Suprapubic skin (tissue), 4 donors: ENCODE measurements at regions not wholly inside any gene's neighbourhood (a gene's known extent, or its start where the extent isn't known, plus 50 kb on each side); places are given as distances from the start of the nearest gene placed in this dataset.

Source experiments
- CTCF ChIP-seq, 2 donors: fragments of 200-600 bp in 1 of 2; fragments of 450-650 bp in 1 of 2; sonication (generic) in 1 of 2; IDR thresholded peaks; one replicate each; pipeline ENCODE4 v1.5.1; 2016 to 2019; ENCODE audit warnings: antibody characterized with exemption in 2 of 2, mild to moderate bottlenecking in 1 of 2, moderate library complexity in 1 of 2
- EP300 ChIP-seq: sonication (generic); formaldehyde crosslinking; IDR thresholded peaks from one replicate; pipeline ENCODE4 v1.6.1; 2017; ENCODE audit warnings: antibody characterized with exemption
- POLR2A ChIP-seq, 2 donors: fragments of 450-650 bp; IDR thresholded peaks; one replicate each; pipeline ENCODE4 v1.6.1; 2017; ENCODE audit warnings: antibody characterized with exemption in 2 of 2, mild to moderate bottlenecking in 2 of 2, moderate library complexity in 2 of 2
- POLR2AphosphoS5 ChIP-seq, 3 donors: sonication (generic); formaldehyde crosslinking; IDR thresholded peaks; one replicate each; pipeline ENCODE4 v1.6.1; 2017; ENCODE audit warnings: antibody characterized with exemption in 3 of 3

GRCh38 chr11:113553915-113554314, 78.7 kb upstream of the DRD2 start:
- TF ChIP-seq CTCF (IDR thresholded peaks at IDR 0.05) (no peak), POLR2A (IDR thresholded peaks at IDR 0.05) (no peak), POLR2AphosphoS5 (IDR thresholded peaks at IDR 0.05) (no peak), EP300 (no peak)
